Mesenchymal stem cell (in vitro differentiated cells and primary cell): ENCODE measurements at regions not wholly inside any gene's neighbourhood (a gene's known extent, or its start where the extent isn't known, plus 50 kb on each side); places are given as distances from the start of the nearest gene placed in this dataset.

Experiments
- DNase-seq: peaks from one replicate; pipeline ENCODE4 v3.0.0-alpha.2; 2013
- H2AFZ ChIP-seq: one replicate; pipeline ENCODE4 v1.6.1; 2013; ENCODE audit warnings: low read depth, mild to moderate bottlenecking, control low read depth, inconsistent platforms, low read length, moderate library complexity
- H2AK5ac ChIP-seq: 2 replicates; pipeline ENCODE4 v1.6.1; 2013; ENCODE audit warnings: low read length, moderate library complexity, mild to moderate bottlenecking, inconsistent platforms; ENCODE audit not compliant: severe bottlenecking
- H2BK120ac ChIP-seq: one replicate; pipeline ENCODE4 v1.6.1; 2013; ENCODE audit warnings: low read depth, mild to moderate bottlenecking, inconsistent platforms, low read length, moderate library complexity
- H2BK12ac ChIP-seq, 2 experiments: one replicate each; pipeline ENCODE4 v1.6.1; 2013; ENCODE audit warnings: inconsistent platforms in 2 of 2, low read length in 2 of 2, mild to moderate bottlenecking in 2 of 2, moderate library complexity in 2 of 2, control low read depth in 1 of 2
- H2BK15ac ChIP-seq: one replicate; pipeline ENCODE4 v1.6.1; 2013; ENCODE audit warnings: mild to moderate bottlenecking, low read depth, inconsistent platforms; ENCODE audit not compliant: poor library complexity, severe bottlenecking
- H2BK5ac ChIP-seq: 2 replicates; pipeline ENCODE4 v1.6.1; 2013; ENCODE audit warnings: low read depth, mild to moderate bottlenecking, low read length, control low read depth, inconsistent platforms; ENCODE audit not compliant: poor library complexity, severe bottlenecking
- H3K14ac ChIP-seq, 2 experiments: one replicate each; pipeline ENCODE4 v1.6.1; 2013; ENCODE audit warnings: inconsistent platforms in 2 of 2, low read length in 2 of 2, control low read depth in 1 of 2, mild to moderate bottlenecking in 1 of 2, moderate library complexity in 1 of 2
- H3K18ac ChIP-seq, 2 experiments: one replicate each; pipeline ENCODE4 v1.6.1; 2013; ENCODE audit warnings: inconsistent platforms in 2 of 2, low read length in 2 of 2, control low read depth in 1 of 2, low read depth in 1 of 2, mild to moderate bottlenecking in 1 of 2
- H3K23ac ChIP-seq, 2 experiments: one replicate each; pipeline ENCODE4 v1.6.1; 2013; ENCODE audit warnings: inconsistent platforms in 2 of 2, low read length in 2 of 2, mild to moderate bottlenecking in 2 of 2, moderate library complexity in 2 of 2, control low read depth in 1 of 2
- H3K27ac ChIP-seq: 2 replicates; pipeline ENCODE4 v1.5.1; 2013; ENCODE audit warnings: mild to moderate bottlenecking, moderate library complexity, low read length, control low read depth, inconsistent platforms; ENCODE audit not compliant: poor library complexity, severe bottlenecking
- H3K27me3 ChIP-seq, 2 experiments: 2 replicates each; pipeline versions ENCODE4 v1.6.1 to v1.7.0; 2013; ENCODE audit warnings: low read length in 2 of 2, mild to moderate bottlenecking in 2 of 2, moderate library complexity in 2 of 2, control low read depth in 1 of 2, inconsistent platforms in 1 of 2; ENCODE audit not compliant: control insufficient read depth in 1 of 2, insufficient read depth in 1 of 2
- H3K36me3 ChIP-seq, 2 experiments: 2 replicates each; pipeline versions ENCODE4 v1.6.1 to v1.7.0; 2013; ENCODE audit warnings: low read length in 2 of 2, control low read depth in 1 of 2, inconsistent platforms in 1 of 2, low read depth in 1 of 2, mild to moderate bottlenecking in 1 of 2; ENCODE audit not compliant: insufficient read depth in 2 of 2, control insufficient read depth in 1 of 2
- H3K4ac ChIP-seq, 2 experiments: one replicate each; pipeline ENCODE4 v1.6.1; 2013; ENCODE audit warnings: inconsistent platforms in 2 of 2, low read length in 2 of 2, mild to moderate bottlenecking in 2 of 2, moderate library complexity in 2 of 2, control low read depth in 1 of 2, low read depth in 1 of 2
- H3K4me1 ChIP-seq: 2 replicates; pipeline ENCODE4 v1.6.1; 2013; ENCODE audit warnings: low read depth, low read length, control low read depth; ENCODE audit not compliant: control insufficient read depth, insufficient read depth
- H3K4me2 ChIP-seq: 2 replicates; pipeline ENCODE4 v1.6.1; 2013; ENCODE audit warnings: low read length, mild to moderate bottlenecking, inconsistent platforms; ENCODE audit not compliant: poor library complexity, severe bottlenecking
- H3K4me3 ChIP-seq, 2 experiments: 2 replicates each; pipeline versions ENCODE4 v1.5.1 to v1.7.0; 2013; ENCODE audit warnings: low read length in 2 of 2, mild to moderate bottlenecking in 2 of 2, control low read depth in 1 of 2, low read depth in 1 of 2; ENCODE audit not compliant: insufficient read depth in 1 of 2
- H3K79me1 ChIP-seq: replicated peaks from 2 replicates; pipeline ENCODE4 v1.6.1; 2013; ENCODE audit warnings: mild to moderate bottlenecking, control low read depth, low read length, inconsistent platforms; ENCODE audit not compliant: poor library complexity, severe bottlenecking
- H3K9ac ChIP-seq: 2 replicates; pipeline ENCODE4 v1.7.0; 2013; ENCODE audit warnings: mild to moderate bottlenecking, low read length, moderate library complexity
- H3K9me3 ChIP-seq: 2 replicates; pipeline ENCODE4 v1.7.0; 2013; ENCODE audit warnings: mild to moderate bottlenecking, low read length; ENCODE audit not compliant: control insufficient read depth
- H4K8ac ChIP-seq: one replicate; pipeline ENCODE4 v1.6.1; 2013; ENCODE audit warnings: inconsistent platforms, mild to moderate bottlenecking, low read length, moderate library complexity
- H4K91ac ChIP-seq: one replicate; pipeline ENCODE4 v1.6.1; 2013; ENCODE audit warnings: mild to moderate bottlenecking, low read length, inconsistent platforms
- WGBS: methylation state at CpG from one replicate; pipeline ENCODE4 v1.1.7; 2013; ENCODE audit warnings: mixed read lengths; 5-methylcytosine and 5-hydroxymethylcytosine counted together

DNA sequence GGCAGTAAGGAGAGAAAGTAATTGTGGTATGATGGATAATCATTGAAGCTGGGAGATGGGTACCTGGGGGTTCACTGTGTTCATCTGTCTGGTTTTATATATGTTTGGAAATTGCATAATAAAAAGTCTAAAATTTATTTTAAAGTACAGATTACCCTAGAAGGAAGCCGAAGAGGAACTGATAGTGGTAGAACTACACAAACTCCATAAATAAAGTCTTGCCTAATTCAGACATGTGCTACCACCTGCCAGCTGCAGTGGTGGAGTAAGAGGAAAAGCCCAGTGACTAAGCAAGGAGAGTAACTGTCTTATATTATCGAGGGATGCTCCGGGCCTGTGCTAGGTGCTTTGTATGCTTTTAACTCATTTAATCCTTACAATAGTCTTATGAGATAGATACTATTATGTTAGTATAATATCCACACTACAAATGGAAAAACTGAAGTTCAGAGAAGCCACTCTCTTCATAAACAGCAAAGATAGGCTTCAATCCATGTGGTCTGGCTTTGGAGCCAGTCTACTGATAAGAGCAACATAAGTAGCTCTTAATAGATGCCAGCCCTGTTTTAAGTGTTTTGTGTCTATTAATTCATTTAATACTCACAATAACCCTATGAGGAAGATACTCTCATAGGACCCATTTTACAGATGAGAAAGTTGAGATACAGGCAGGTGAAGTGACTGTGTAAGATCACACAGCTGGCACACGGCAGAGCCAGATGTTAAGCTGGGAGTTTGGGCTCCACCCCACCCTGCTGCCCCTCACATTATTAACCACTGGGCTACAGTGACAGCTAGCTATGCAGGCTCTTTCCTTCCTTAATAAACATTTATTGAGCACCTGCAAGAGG is 56.8 kb upstream of the HNRNPU start:
- H4K8ac ChIP-seq = no peak overlapping the region
- H3K23ac ChIP-seq = no peak overlapping the region
- H3K9me3 ChIP-seq = no peaks in the 10 kb centered on the region
- no peak overlapping the region for H2BK5ac ChIP-seq
- H3K27me3 ChIP-seq = peaks cover 0 to 11% of the 10 kb centered on the region in 2 experiments
- no peak overlapping the region for H2AFZ ChIP-seq
- H3K9ac ChIP-seq = no peak overlapping the region
- H3K79me1 ChIP-seq = no peaks in the 10 kb centered on the region
- WGBS = 100% methylated on average over 1 of the region's 4 CpGs
- no peak overlapping the region for H3K18ac ChIP-seq
- DNase-seq = peak; percentile 33
- H3K36me3 ChIP-seq = no peaks in the 10 kb centered on the region
- no peak overlapping the region for H2BK120ac ChIP-seq
- H3K4me3 ChIP-seq = no peak overlapping the region
- H3K14ac ChIP-seq = no peak overlapping the region
- H4K91ac ChIP-seq = no peak overlapping the region
- H2BK15ac ChIP-seq = no peak overlapping the region
- H2BK12ac ChIP-seq = no peak overlapping the region
- no peak overlapping the region for H3K4me2 ChIP-seq
- no peak overlapping the region for H3K27ac ChIP-seq
- no peak overlapping the region for H2AK5ac ChIP-seq
- no peak overlapping the region for H3K4ac ChIP-seq
- H3K4me1 ChIP-seq = peaks cover 2% of the 10 kb centered on the region

DNA sequence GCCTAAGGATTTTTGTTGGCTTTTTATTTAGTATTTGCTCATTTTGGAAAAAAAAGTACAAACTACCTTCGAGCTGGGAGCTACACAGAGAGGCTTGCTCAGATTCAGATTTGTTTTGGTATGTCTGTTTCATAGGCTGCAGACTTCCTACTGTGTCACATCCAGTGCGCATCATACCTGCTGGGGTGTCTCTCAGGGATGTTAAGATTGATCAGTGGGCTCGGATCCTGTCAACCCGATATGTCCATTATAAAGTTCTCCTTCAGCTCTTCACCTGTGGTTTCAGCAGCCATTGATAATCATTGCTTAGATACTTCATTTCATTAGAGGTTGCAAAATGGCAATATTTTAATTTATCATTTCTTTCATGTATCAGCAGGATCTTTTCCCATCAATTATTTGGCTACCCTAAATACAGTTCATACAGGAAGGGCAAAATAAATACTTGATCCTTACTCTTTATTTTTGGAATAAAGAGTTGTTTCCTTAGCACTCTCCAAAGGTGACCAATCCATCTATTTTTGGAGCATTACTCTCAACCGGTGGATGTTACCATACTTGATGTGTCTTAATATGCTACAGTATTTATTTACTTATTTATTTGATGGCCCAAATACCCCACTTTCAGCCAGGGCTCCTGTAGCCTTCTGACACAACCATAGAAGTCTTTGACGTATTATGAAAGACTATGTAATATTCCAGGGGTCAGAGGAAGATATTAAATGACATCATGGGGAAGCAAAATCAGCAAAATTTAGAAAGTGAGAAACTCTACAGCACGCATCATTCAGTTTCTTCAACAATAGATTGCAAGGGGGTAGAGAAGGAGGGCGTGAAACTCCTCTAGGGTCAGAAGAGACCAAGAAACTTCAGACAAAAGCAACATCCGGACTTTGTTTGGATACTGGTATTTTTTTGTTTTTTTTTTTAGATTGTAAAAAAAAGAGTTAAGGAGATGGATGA is 55.3 kb upstream of the HNRNPU start:
- H3K27ac ChIP-seq = no peak overlapping the region
- no peak overlapping the region for H2AK5ac ChIP-seq
- H2BK12ac ChIP-seq = no peak overlapping the region
- no peak overlapping the region for H3K4ac ChIP-seq
- H3K14ac ChIP-seq = no peak overlapping the region
- no peak overlapping the region for H2BK120ac ChIP-seq
- no peak overlapping the region for H2BK15ac ChIP-seq
- H3K36me3 ChIP-seq = no peaks in the 10 kb centered on the region
- H3K23ac ChIP-seq = no peak overlapping the region
- H3K79me1 ChIP-seq = no peaks in the 10 kb centered on the region
- no peak overlapping the region for H3K18ac ChIP-seq
- H3K4me1 ChIP-seq = peaks cover 2% of the 10 kb centered on the region
- peak overlapping the region; percentile 73 for H3K9ac ChIP-seq
- 83% methylated on average over 7 of the region's 9 CpGs for WGBS
- no peak overlapping the region for H4K8ac ChIP-seq
- no peak overlapping the region for H4K91ac ChIP-seq
- no peak overlapping the region for H2AFZ ChIP-seq
- no peak for DNase-seq
- H3K4me3 ChIP-seq = peak overlapping the region in 1 of 2 experiments; percentile 79
- no peak overlapping the region for H2BK5ac ChIP-seq
- peaks cover 0 to 11% of the 10 kb centered on the region in 2 experiments for H3K27me3 ChIP-seq
- H3K9me3 ChIP-seq = no peaks in the 10 kb centered on the region
- H3K4me2 ChIP-seq = peak overlapping the region; percentile 88

DNA sequence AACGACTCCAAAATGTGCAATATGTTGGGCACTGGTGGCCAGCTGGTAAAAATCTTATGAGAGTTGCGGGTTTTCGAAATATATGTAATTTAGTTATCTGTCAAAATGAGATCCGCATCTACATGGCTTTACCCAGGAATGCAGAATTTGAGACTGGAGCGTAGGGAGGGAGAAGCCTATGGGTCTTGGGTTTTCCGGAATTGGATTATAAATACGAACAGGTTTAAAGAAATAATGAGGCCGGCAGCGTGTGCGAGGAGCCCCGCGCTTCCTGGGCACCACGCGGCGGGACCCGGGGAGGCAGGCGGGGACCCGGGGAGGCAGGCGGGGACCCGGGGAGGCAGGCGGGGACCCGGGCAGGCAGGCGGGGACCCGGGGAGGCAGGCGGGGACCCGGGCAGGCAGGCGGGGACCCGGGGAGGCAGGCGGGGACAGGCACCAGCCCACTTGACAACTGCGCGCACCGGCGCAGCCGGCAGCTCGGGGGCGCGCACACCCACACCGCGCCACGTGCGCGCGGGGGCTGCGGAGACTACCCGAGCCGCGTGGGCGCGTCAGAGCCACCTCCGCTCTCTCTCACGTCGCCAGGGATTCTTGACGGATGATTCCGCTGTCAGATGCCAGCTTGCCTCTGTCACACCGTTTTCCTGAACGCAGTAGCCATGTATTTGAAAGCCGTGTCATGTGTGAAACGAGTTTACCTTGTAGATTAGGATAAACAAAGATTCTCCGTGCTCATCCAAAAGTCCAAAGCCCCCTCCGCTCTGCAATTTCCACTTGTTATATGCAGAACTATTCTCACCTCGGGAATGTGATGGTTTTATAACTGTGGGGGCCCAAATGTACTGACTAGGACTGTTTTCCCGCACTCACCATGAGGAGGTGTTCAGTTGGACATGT is 54.3 kb upstream of the HNRNPU start:
- no peak overlapping the region for H3K4ac ChIP-seq
- H2AK5ac ChIP-seq = no peak overlapping the region
- no peak overlapping the region for H3K14ac ChIP-seq
- no peaks in the 10 kb centered on the region for H3K36me3 ChIP-seq
- no peaks in the 10 kb centered on the region for H3K79me1 ChIP-seq
- H4K8ac ChIP-seq = no peak overlapping the region
- H3K18ac ChIP-seq = no peak overlapping the region
- no peak overlapping the region for H3K27ac ChIP-seq
- H2BK15ac ChIP-seq = no peak overlapping the region
- H3K4me1 ChIP-seq = peaks cover 2% of the 10 kb centered on the region
- H3K23ac ChIP-seq = no peak overlapping the region
- no peak overlapping the region for H2BK5ac ChIP-seq
- H3K4me3 ChIP-seq = peak overlapping the region; percentile 50 to 79
- peak overlapping the region; percentile 19 for H2BK120ac ChIP-seq
- H3K9ac ChIP-seq = peak overlapping the region; percentile 73
- H4K91ac ChIP-seq = no peak overlapping the region
- peak; percentile 36 for DNase-seq
- H2BK12ac ChIP-seq = no peak overlapping the region
- WGBS = 8% methylated on average over 50 of the region's 62 CpGs
- H3K9me3 ChIP-seq = no peaks in the 10 kb centered on the region
- peaks cover 0 to 11% of the 10 kb centered on the region in 2 experiments for H3K27me3 ChIP-seq
- H2AFZ ChIP-seq = peak overlapping the region; percentile 55
- H3K4me2 ChIP-seq = peak overlapping the region; percentile 88
